Thoracic aorta (tissue), 2 donors: ENCODE measurements at regions not wholly inside any gene's neighbourhood (a gene's known extent, or its start where the extent isn't known, plus 50 kb on each side); places are given as distances from the start of the nearest gene placed in this dataset.

Experiments used
- ATAC-seq: fragments of 150-250 bp; one replicate; pipeline ENCODE4 v1.8.0; 2017; ENCODE audit warnings: low read depth; ENCODE audit not compliant: insufficient number of reproducible peaks, low FRiP score
- DNase-seq: peaks from one replicate; pipeline ENCODE4 v3.0.0-alpha.2; 2020; ENCODE audit warnings: low spot score
- H3K27ac ChIP-seq, 2 donors: fragments of 200-600 bp; sonication (generic); 1 replicate in 1 of 2; 2 replicates in 1 of 2; pipeline ENCODE4 v1.5.1; 2016; ENCODE audit warnings: mild to moderate bottlenecking in 2 of 2, moderate library complexity in 2 of 2
- H3K27me3 ChIP-seq: fragments of 200-600 bp; sonication (generic); replicated peaks from 2 replicates; pipeline ENCODE4 v1.6.0; 2016; ENCODE audit warnings: mild to moderate bottlenecking; ENCODE audit not compliant: insufficient read depth
- H3K36me3 ChIP-seq: fragments of 200-600 bp; sonication (generic); one replicate; pipeline ENCODE4 v1.5.1; 2016
- H3K4me1 ChIP-seq, 2 donors: fragments of 200-600 bp; sonication (generic); 1 replicate in 1 of 2; 2 replicates in 1 of 2; pipeline versions ENCODE4 v1.5.1 to v1.6.0; 2016; ENCODE audit warnings: low read depth in 2 of 2, mild to moderate bottlenecking in 1 of 2; ENCODE audit not compliant: control insufficient read depth in 1 of 2
- H3K4me3 ChIP-seq: fragments of 200-600 bp; sonication (generic); 2 replicates; pipeline ENCODE4 v1.5.1; 2016; ENCODE audit warnings: mild to moderate bottlenecking
- H3K9me3 ChIP-seq: fragments of 200-600 bp; sonication (generic); 2 replicates; pipeline ENCODE4 v1.5.1; 2016
- TF ChIP-seq, protein P1 (sequence below): fragments of 200-600 bp; sonication (generic); IDR thresholded peaks from one replicate; pipeline ENCODE4 v1.5.1; 2019; ENCODE audit warnings: antibody characterized with exemption

DNA sequence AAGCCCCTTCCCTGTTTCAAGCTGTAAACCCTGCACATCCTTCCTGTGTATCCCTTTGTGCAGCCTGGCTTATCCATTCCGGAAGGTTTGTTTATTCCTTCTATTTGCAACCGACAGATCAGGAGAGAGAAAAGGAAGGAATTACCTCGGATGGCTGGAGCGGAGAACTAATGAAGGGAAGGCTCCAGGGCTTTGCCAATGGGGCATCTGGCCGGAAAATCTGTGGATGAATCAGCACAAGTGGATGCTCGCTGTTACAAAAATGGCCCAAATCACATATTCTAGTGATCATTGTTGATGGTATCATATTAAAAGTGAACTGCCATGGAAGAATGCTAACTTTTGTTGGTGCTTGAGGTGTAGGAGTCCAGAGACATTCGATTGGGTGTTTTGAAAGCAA lies 97.1 kb downstream of the AQP4 start:
- H3K4me1 ChIP-seq: no peaks in the 10 kb centered on the region
- DNase-seq: no peak
- H3K27ac ChIP-seq: no peak overlapping the region

DNA sequence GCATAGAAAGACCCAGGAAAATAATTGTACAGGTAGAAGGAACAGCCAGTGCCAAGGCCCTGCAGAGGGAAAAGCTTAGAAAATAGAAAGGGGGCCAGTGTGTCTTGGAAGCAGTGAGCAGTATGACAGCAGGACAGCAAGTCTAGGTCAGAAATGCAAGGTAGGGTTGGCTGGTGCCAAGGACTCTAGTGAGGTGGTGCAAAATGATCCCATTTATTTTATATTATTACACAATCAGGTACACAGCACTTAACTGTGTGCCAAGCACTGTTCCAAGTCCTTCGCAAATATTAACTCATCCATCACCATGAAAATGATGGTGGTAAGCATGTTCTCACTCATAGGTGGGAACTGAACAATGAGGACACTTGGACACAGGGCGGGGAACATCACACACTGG lies 100.0 kb downstream of the AQP4 start:
- TF ChIP-seq, protein P1, sequence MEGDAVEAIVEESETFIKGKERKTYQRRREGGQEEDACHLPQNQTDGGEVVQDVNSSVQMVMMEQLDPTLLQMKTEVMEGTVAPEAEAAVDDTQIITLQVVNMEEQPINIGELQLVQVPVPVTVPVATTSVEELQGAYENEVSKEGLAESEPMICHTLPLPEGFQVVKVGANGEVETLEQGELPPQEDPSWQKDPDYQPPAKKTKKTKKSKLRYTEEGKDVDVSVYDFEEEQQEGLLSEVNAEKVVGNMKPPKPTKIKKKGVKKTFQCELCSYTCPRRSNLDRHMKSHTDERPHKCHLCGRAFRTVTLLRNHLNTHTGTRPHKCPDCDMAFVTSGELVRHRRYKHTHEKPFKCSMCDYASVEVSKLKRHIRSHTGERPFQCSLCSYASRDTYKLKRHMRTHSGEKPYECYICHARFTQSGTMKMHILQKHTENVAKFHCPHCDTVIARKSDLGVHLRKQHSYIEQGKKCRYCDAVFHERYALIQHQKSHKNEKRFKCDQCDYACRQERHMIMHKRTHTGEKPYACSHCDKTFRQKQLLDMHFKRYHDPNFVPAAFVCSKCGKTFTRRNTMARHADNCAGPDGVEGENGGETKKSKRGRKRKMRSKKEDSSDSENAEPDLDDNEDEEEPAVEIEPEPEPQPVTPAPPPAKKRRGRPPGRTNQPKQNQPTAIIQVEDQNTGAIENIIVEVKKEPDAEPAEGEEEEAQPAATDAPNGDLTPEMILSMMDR: no peak

More for the DNA sequence above, 97.1 kb downstream of the AQP4 start:
- no peak for ATAC-seq
- Histone ChIP-seq H3K9me3 (no peaks in the 10 kb centered on the region), H3K4me3 (no peak overlapping the region), H3K36me3 (no peaks in the 10 kb centered on the region), H3K27me3 (no peaks in the 10 kb centered on the region)
- TF ChIP-seq, protein P1: no peak

DNA sequence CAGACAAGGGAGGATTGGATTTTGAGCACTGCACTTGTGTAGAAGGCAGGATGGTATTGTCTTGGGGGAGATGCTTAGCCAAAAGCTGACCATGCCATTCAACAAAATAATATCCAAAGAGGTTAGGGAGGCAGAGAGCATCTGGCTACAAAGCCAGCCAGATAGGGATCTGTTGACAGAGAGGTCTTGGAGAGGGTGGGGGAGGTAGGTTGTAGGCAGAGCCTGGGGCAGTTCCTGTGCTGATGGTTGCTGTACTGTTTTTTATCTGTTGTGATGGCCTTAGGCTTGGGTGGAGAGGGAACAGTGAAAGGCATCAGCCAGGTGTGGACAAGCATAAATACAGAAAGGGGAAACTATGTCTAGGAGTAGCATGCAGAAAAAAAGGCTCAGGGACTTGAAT lies 100.9 kb downstream of the AQP4 start:
- Histone ChIP-seq H3K4me1 (no peaks in the 10 kb centered on the region), H3K27ac (no peak overlapping the region), H3K9me3 (no peaks in the 10 kb centered on the region), H3K4me3 (no peak overlapping the region), H3K36me3 (no peaks in the 10 kb centered on the region), H3K27me3 (no peaks in the 10 kb centered on the region)
- no peak for ATAC-seq
- TF ChIP-seq, protein P1: no peak
- no peak for DNase-seq

More for the DNA sequence above, 100.0 kb downstream of the AQP4 start:
- H3K4me1 ChIP-seq: no peaks in the 10 kb centered on the region
- H3K4me3 ChIP-seq: no peak overlapping the region
- no peaks in the 10 kb centered on the region for H3K27me3 ChIP-seq
- ATAC-seq (no peak), DNase-seq (no peak)
- H3K27ac ChIP-seq: no peak overlapping the region
- no peaks in the 10 kb centered on the region for H3K9me3 ChIP-seq
- H3K36me3 ChIP-seq: no peaks in the 10 kb centered on the region

DNA sequence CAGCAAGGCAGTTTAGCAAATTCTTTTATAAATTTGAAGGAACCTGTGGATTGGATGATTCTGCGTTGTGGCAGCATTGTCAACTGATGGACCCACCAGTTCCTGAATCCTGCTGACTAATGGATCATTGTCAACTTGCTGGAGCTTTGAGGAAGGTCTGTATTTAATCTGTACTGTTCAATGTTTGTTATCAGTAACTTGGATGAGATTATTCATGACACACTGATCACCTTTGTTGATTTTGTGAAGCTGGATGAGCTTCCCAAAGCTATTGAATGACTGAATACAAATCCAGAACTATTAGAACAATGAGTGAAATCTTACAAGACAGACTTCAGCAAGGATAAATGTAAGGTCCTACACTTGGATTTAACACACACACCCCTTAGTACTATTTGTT lies 101.3 kb downstream of the AQP4 start:
- ATAC-seq: no peak
- TF ChIP-seq, protein P1: no peak
- Histone ChIP-seq H3K27ac (no peak overlapping the region), H3K9me3 (no peaks in the 10 kb centered on the region), H3K4me1 (no peaks in the 10 kb centered on the region), H3K4me3 (no peak overlapping the region), H3K27me3 (no peaks in the 10 kb centered on the region), H3K36me3 (no peaks in the 10 kb centered on the region)
- DNase-seq: no peak

DNA sequence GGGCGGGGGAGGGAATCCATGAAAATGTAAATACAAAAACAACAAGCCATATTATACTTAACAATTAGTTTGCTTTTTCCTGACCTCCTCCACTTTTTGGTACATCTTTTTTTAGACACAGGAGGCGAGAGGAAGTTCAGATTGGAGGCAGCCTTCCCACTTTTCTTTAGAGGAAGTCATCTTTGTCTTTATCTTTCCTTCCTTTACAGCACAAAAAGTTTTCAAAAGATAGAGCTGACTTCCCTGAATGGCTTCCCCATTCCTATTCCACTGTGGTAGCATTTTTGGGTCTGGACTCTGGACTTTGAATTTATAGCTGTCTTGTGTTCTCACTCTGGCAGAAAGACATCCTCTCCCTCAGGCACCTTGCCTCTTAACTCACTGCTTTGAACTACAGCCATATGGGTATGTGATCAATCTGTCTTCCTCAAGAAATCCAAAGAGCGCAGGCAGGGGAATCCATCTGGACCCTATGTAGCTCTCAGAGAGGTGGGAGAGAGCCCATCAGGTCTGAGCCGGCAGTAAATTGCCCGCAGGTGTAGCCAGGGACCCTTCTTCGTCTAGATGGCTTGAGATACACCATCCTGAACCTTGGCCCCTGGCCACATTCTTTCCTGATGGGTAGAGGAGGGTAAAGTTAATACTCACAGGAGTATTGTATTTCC lies 101.9 kb downstream of the AQP4 start:
- no peak for ATAC-seq
- H3K27ac ChIP-seq: no peak overlapping the region
- DNase-seq: no peak
- H3K4me3 ChIP-seq: no peak overlapping the region
- H3K9me3 ChIP-seq: no peaks in the 10 kb centered on the region
- no peaks in the 10 kb centered on the region for H3K36me3 ChIP-seq
- no peaks in the 10 kb centered on the region for H3K27me3 ChIP-seq
- TF ChIP-seq, protein P1: no peak
- no peaks in the 10 kb centered on the region for H3K4me1 ChIP-seq
